GM12874 (cell line): ENCODE measurements at regions not wholly inside any gene's neighbourhood (a gene's known extent, or its start where the extent isn't known, plus 50 kb on each side); places are given as distances from the start of the nearest gene placed in this dataset.

Experiments
- CTCF ChIP-seq: IDR thresholded peaks from 2 replicates; pipeline ENCODE4 v1.5.1; 2011; ENCODE audit warnings: low read depth, mild to moderate bottlenecking, control low read depth, low read length, moderate library complexity; ENCODE audit not compliant: insufficient read depth

GRCh38 chr17:77088455-77089123 lies 52.2 kb upstream of the SEC14L1 start:
- TF ChIP-seq CTCF, result peak; percentile 86

GRCh38 chr17:77089124-77089490 lies 51.7 kb upstream of the SEC14L1 start:
- no peak for TF ChIP-seq CTCF

GRCh38 chr17:77090476-77090875 lies 50.3 kb upstream of the SEC14L1 start:
- no peak for TF ChIP-seq CTCF
